GM21360 (cell line): ENCODE measurements at regions not wholly inside any gene's neighbourhood (a gene's known extent, or its start where the extent isn't known, plus 50 kb on each side); places are given as distances from the start of the nearest gene placed in this dataset.

Experiments used
- ATAC-seq: cut with Tn5 transposase; IDR thresholded peaks from one replicate; pipeline ENCODE4 v1.9.1; 2021; ENCODE audit warnings: mild to moderate bottlenecking, moderate library complexity; ENCODE audit not compliant: unreplicated experiment

GRCh38 chr7:132072873-132073272 is 503.4 kb downstream of the PLXNA4 start:
- ATAC-seq = no peak

- ATAC-seq = no peak
Observed at GRCh38 chr7:132072165-132072564, 504.1 kb downstream of the PLXNA4 start.

DNA sequence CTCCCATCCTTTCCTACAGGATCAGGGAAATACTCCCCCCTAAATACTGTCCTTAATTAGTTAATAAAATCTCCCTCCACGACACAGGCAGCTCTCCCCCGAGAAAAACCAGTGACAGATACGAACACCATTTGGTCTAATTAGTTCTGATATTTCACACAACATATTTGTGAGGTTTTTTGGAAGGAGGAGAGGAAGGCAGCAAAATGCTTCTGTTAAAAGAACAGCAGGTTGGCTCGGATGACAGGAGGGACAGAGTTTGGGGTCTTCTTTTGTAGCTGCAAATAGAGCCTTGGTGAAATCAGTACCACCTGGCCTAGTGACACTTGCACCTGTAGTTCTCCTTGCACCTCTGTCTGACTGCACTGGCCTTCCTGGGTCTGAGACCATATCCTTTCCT is 507.0 kb downstream of the PLXNA4 start:
- no peak for ATAC-seq

DNA sequence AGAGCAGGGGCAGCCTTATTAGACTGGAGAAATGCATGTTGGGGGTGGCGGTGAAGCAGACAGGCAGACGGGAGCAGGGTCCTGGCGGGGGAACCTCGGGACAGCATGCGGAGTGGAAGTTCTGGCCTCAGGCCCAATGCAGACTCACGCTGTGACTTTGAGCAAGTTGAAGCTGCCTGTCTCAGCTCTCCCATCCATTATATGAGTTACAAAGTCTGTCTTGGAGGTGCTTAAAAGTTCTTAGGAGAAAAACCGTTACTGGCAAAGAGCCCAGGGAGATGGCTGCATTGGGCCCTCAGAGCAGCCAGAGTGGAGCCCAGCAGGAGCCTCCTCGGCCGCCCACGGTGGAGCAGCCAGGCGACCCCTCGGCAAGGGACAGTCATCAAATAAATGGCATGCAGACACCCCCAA is 509.5 kb downstream of the PLXNA4 start:
- no peak for ATAC-seq

GRCh38 chr7:132065989-132066603 is 509.7 kb upstream of the PODXL start:
- no peak for ATAC-seq

- ATAC-seq = no peak
Observed at GRCh38 chr7:132065193-132065988, 509.0 kb upstream of the PODXL start.

GRCh38 chr7:132063800-132064199 is 507.4 kb upstream of the PODXL start:
- no peak for ATAC-seq

DNA sequence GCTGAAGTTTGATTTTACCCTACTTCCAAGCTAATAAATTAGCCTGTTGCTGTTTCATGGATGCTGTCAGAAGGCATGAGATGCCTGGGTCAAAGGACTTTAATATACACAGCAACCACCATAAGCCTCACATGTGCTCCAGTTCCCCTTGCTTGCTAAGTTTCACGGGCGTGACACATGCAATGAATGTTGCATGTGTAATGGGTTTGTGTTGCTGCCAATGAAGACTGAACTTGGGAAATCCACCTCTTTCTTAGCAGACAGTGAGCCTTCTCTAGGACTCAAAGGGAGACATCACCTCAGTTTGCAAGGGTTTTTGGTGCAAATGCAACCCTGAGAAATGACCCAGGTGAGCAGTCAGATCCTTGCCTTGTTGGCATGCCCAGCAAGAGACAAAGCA is 505.5 kb upstream of the PODXL start:
- no peak for ATAC-seq

GRCh38 chr7:132059141-132059540 is 502.7 kb upstream of the PODXL start:
- no peak for ATAC-seq

GRCh38 chr7:132055336-132056120 is 499.1 kb upstream of the PODXL start:
- no peak for ATAC-seq

DNA sequence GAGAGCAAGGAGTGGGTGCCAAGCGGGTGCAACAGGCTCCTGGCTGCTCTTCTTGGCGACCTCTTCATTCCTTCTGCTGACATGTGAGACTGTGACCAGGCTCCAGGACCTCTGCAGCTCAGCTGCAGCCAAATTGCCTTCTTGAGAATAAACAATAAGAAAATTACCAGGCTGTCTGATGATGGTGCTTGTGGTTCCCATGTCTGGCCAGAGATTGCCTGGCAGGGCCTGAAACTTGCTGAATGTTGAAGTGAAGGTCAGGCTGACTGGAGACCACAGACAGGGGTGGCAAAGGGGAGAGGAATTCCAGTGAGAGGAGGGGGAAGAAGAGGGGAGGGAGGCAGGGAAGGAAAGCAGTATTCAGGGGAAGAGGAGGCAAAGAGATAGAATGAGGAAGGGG is 497.4 kb upstream of the PODXL start:
- ATAC-seq = no peak

DNA sequence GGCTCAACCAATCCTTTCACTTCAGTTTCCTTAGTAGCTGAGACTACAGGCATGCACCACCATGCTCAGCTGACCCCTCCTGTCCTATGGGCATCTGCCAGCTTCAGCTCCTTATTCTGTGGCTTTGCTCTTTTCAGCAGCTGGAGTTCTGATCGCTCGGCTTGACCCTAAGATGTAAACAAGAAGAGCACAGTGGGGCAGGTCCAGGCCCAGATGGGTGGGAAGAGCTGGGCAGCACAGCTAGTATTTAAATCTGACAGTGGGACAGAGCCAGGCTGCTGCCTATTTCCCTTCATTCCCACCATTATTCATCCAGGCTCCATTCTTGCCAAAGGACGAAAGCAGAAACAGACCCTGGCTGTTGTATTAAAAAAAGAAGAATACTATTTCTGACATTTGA is 494.9 kb upstream of the PODXL start:
- ATAC-seq = no peak

DNA sequence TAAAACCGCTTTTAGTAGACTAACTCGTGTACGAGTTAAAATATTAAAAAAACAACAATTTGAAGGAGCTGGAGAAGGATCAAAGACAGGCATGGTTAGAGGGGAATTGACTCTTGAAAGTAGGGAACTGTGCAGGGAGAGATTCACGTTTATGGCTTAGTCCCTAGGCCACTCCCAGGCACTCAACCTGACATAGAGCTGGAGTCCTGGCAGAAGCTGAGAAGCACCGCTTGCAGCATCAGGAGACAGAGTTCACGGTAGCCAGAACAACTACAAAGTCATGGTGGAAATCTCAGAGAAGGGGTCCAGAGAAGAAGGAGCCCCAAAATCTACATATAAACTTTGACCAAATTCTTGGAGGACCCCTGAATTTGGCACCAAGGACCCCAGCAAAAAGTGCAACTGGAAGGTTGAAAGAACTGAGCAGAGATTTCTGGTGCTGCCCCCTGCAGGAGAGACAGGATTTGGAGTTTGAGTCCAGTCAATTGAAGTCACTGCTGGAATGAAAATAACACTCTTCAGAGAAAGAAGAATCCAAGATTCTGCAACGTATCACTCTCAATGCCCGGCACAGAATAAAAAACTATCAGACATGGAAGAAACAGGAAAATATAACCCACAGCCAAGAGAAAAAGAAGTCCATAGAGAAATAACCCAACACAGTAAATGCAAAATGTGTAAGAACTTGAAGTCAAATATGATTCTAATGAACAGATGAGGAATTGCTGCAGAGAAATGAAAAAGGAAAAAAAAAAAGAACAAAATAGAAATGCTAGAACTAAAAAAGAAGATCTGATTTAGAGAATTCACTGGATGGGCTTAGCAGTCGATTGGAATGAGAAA is 493.3 kb upstream of the PODXL start:
- ATAC-seq = no peak

DNA sequence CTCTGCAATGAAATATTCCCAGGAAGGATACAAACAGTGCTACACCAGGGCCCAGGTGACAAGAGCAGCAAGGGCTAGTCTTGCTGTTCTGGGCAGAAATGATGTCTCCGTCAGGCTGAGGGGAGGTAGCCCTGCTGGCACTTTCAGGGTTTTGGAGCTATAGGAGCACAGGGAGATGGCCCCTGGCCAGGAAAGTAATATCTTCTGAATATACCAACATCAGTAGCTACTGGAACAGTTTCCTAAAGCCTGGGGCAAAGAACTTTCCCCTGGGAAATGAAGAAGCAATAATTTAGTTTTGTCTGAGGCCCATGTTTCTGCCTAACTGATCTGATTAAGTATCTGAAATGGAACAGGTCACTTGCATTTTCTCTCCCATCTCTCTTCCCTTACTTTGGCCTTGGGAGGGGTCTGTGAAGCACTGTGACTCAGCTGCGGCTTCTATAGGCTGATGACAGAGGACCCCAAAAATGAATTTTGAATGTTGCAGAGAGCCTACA is 489.1 kb upstream of the PODXL start:
- ATAC-seq = no peak

DNA sequence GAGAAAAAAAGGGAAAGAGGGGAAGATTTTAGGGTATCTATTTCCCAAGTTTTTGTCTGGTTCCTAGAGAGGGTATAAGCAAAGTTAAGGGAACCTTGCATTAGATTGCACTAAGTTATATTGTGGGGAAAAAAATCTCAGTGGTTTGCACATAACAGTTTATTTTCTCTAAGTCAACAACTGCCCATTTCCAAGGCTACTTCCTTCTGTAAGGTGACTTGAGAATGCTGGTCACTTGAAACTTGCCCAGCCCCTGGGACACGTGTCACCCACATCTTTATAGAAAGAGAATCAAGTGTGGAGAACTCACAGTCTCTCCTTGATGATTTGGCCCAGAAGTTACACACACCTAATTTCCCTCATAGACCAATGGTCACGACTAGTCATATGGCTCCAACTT is 488.6 kb upstream of the PODXL start:
- no peak for ATAC-seq

GRCh38 chr7:132044247-132044646 is 487.8 kb upstream of the PODXL start:
- no peak for ATAC-seq

- no peak for ATAC-seq
Observed at GRCh38 chr7:132041108-132041507, 484.7 kb upstream of the PODXL start.

- no peak for ATAC-seq
Observed at GRCh38 chr7:132035517-132036362, 479.3 kb upstream of the PODXL start.

DNA sequence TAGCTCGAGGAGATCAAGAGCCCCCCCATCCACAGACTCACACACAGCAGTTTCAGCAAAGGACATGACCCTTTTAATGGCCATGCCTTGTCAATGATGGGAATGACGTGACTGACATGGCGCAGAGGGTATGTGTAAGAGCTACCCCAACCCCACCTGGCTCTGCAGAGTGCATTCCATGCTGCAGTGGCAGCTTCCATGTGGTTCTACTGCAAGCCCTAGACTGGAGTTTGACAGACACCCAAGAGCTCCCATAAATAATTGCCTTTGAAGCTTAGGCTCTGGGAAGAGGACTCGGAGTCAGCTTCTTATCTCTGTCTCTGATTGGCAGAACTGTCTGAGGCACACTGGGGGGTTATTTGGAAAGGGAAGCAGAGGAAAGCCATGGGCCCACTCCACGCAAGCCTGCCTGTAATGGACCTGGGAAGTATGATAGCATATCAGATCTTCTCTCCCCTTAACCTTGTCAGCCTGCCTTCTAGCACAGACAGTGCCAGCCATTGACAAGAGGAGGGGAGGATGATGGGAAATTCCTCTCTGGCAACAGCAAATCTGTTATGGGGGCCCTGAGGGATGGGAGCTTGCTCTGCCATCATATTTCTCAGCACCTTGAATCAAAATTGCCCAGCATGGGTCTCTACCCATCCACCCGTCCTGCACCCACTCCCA is 478.5 kb upstream of the PODXL start:
- no peak for ATAC-seq
